ENCODE measurements at regions not wholly inside any gene's neighbourhood (a gene's known extent, or its start where the extent isn't known, plus 50 kb on each side); places are given as distances from the start of the nearest gene placed in this dataset.

- Histone ChIP-seq H2BK15ac (ENCODE audit: low read depth, low read length) (no peak overlapping the region), H3K79me1 (ENCODE audit: insufficient read depth, low read depth, low read length, poor library complexity, severe bottlenecking) (no peaks in the 10 kb centered on the region), H3K27ac (ENCODE audit: insufficient read length, low read depth, low read length) (no peak overlapping the region), H3K4me1 (ENCODE audit: insufficient read depth, low read length) (peaks cover 10% of the 10 kb centered on the region; the same call in 1 of the 2 replicates), H3K27me3 (ENCODE audit: insufficient read depth, low read length) (no peaks in the 10 kb centered on the region), H2BK20ac (ENCODE audit: low read depth, low read length, poor library complexity, severe bottlenecking) (no peak overlapping the region), H3K14ac (ENCODE audit: insufficient read depth, low read length) (no peak overlapping the region; the same call in 1 of the 2 replicates), H3K9me3 (ENCODE audit: control insufficient read depth, low read depth, low read length) (no peaks in the 10 kb centered on the region), H4K5ac (ENCODE audit: insufficient read length, low read depth, low read length) (no peak overlapping the region), H4K20me1 (ENCODE audit: control insufficient read depth, insufficient read depth, insufficient read length) (no peaks in the 10 kb centered on the region), H2BK120ac (ENCODE audit: low read depth, low read length, poor library complexity, severe bottlenecking) (no peak overlapping the region), H3K23me2 (ENCODE audit: insufficient read length, low read depth, low read length, poor library complexity, severe bottlenecking) (no peaks in the 10 kb centered on the region), H3K9ac (ENCODE audit: extremely low read depth, insufficient read length, low read length) (no peak overlapping the region), H2BK5ac (ENCODE audit: insufficient read length, low read length) (no peak overlapping the region), H3K4ac (ENCODE audit: low read depth, low read length) (no peak overlapping the region), H3K4me2 (ENCODE audit: insufficient read depth, insufficient read length, low read length) (no peak overlapping the region), H3K18ac (ENCODE audit: insufficient read length, low read depth, low read length) (no peak overlapping the region), H2AK5ac (ENCODE audit: insufficient read length, low read length) (no peak overlapping the region), H2BK12ac (ENCODE audit: insufficient read length, low read depth, low read length) (no peak overlapping the region), H4K8ac (replicated peaks; ENCODE audit: insufficient read length, low read depth, low read length) (no peak overlapping the region), H4K91ac (ENCODE audit: insufficient read length, low read depth, low read length) (no peak overlapping the region), H3K56ac (ENCODE audit: insufficient read length, low read depth, low read length) (no peak overlapping the region), H3T11ph (ENCODE audit: low read length) (no peak overlapping the region), H3K79me2 (ENCODE audit: insufficient read depth, low read length) (no peaks in the 10 kb centered on the region), H3K23ac (ENCODE audit: insufficient read length, low read depth, low read length) (no peak overlapping the region), H2AFZ (ENCODE audit: low read length) (no peak overlapping the region)
- Mint-ChIP-seq H3K4me1 (peaks cover 45 to 51% of the 10 kb centered on the region in 2 experiments), H3K9me3 (no peaks in the 10 kb centered on the region; a peak in 1 of 5 replicates), H3K4me3 (no peak overlapping the region), H3K27ac (peak overlapping the region in 1 of 3 experiments; percentile 1; a peak in 1 of 7 replicates), H3K36me3 (ENCODE audit: insufficient read depth in 1 of 3, low read depth in 3 of 3) (no peaks in the 10 kb centered on the region), H3K27me3 (ENCODE audit: low read depth) (no peaks in the 10 kb centered on the region)
- no peak for DNase-seq
- no CpG with 5 or more reads among the region's 6 CpGs for WGBS (ENCODE audit: extremely low coverage, insufficient read length, low lambda C conversion rate)
- no peak for TF ChIP-seq CTCF (conservative IDR thresholded peaks at IDR 0.05)
Observed at GRCh38 chr6:44039191-44039719, 88.0 kb downstream of the MRPL14 start.
